CD14-positive monocyte (primary cell): ENCODE measurements at regions not wholly inside any gene's neighbourhood (a gene's known extent, or its start where the extent isn't known, plus 50 kb on each side); places are given as distances from the start of the nearest gene placed in this dataset.

ENCODE experiments used
- DNase-seq, 3 donors: peaks; one replicate each; pipeline ENCODE4 v3.0.0-alpha.2; 2011 to 2022
- H2AFZ ChIP-seq: 2 replicates; pipeline ENCODE4 v1.6.0; 2012; ENCODE audit warnings: mild to moderate bottlenecking, low read depth, low read length, inconsistent platforms; ENCODE audit not compliant: insufficient read depth, poor library complexity, severe bottlenecking
- H3K27ac ChIP-seq, 2 donors: 1 replicate in 1 of 2; 2 replicates in 1 of 2; pipeline ENCODE4 v1.5.1; 2012 to 2013; ENCODE audit warnings: low read length in 2 of 2, control low read depth in 1 of 2, inconsistent platforms in 1 of 2, low read depth in 1 of 2, mild to moderate bottlenecking in 1 of 2
- H3K27me3 ChIP-seq, 2 donors: one replicate each; pipeline versions ENCODE4 v1.6.0 to v1.6.1; 2011 to 2013; ENCODE audit warnings: low read length in 2 of 2; ENCODE audit not compliant: control insufficient read depth in 2 of 2, insufficient read depth in 2 of 2
- H3K36me3 ChIP-seq, 2 donors: replicated peaks in 1 of 2; 1 replicate in 1 of 2; 2 replicates in 1 of 2; pipeline versions ENCODE4 v1.5.1 to v1.6.1; 2012 to 2013; ENCODE audit warnings: low read length in 2 of 2, control low read depth in 1 of 2, inconsistent platforms in 1 of 2, mild to moderate bottlenecking in 1 of 2; ENCODE audit not compliant: insufficient read depth in 2 of 2, control insufficient read depth in 1 of 2
- H3K4me1 ChIP-seq, 2 donors: 1 replicate in 1 of 2; 2 replicates in 1 of 2; pipeline versions ENCODE4 v1.5.1 to v1.6.1; 2012 to 2013; ENCODE audit warnings: low read length in 2 of 2, control low read depth in 1 of 2, inconsistent platforms in 1 of 2, mild to moderate bottlenecking in 1 of 2, moderate library complexity in 1 of 2; ENCODE audit not compliant: insufficient read depth in 2 of 2, control insufficient read depth in 1 of 2
- H3K4me2 ChIP-seq: replicated peaks from 2 replicates; pipeline ENCODE3; 2012; ENCODE audit warnings: low read length, moderate library complexity, mild to moderate bottlenecking; ENCODE audit not compliant: poor library complexity, severe bottlenecking; ENCODE audit errors: extremely low read depth
- H3K4me3 ChIP-seq, 3 experiments: fragments of 200-600 bp in 1 of 3; sonication (generic) in 1 of 3; replicated peaks in 1 of 3; 1 replicate in 2 of 3; 2 replicates in 1 of 3; pipeline ENCODE4 v1.5.1; 2011 to 2013; ENCODE audit warnings: low read length in 3 of 3, mild to moderate bottlenecking in 3 of 3, control low read depth in 2 of 3, low read depth in 2 of 3, inconsistent platforms in 1 of 3, moderate library complexity in 1 of 3
- H3K79me2 ChIP-seq: 2 replicates; pipeline ENCODE4 v1.6.0; 2012; ENCODE audit warnings: mild to moderate bottlenecking, control low read depth, inconsistent platforms, low read length, moderate library complexity; ENCODE audit not compliant: insufficient read depth
- H3K9ac ChIP-seq: 2 replicates; pipeline ENCODE4 v1.6.0; 2017; ENCODE audit warnings: low read length, mild to moderate bottlenecking; ENCODE audit not compliant: insufficient read depth, poor library complexity, severe bottlenecking
- H3K9me3 ChIP-seq, 2 donors: replicated peaks in 1 of 2; 1 replicate in 1 of 2; 2 replicates in 1 of 2; pipeline versions ENCODE4 v1.5.1 to v1.6.1; 2012 to 2013; ENCODE audit warnings: low read length in 2 of 2, control low read depth in 1 of 2; ENCODE audit not compliant: control insufficient read depth in 1 of 2, insufficient read depth in 1 of 2
- H4K20me1 ChIP-seq: 2 replicates; pipeline ENCODE4 v1.6.0; 2012; ENCODE audit warnings: mild to moderate bottlenecking, low read length, control low read depth, moderate library complexity; ENCODE audit not compliant: insufficient read depth
- H3K27ac Mint-ChIP-seq, 7 donors: one replicate each; pipeline ENCODE4 v1.8.0; 2020; ENCODE audit warnings: mild to moderate bottlenecking in 7 of 7, mixed read lengths in 7 of 7, moderate library complexity in 6 of 7, inconsistent platforms in 2 of 7
- H3K27me3 Mint-ChIP-seq, 3 donors: one replicate each; pipeline ENCODE4 v1.8.0; 2021 to 2022; ENCODE audit warnings: low read depth in 3 of 3, mild to moderate bottlenecking in 3 of 3, mixed read lengths in 3 of 3, moderate library complexity in 3 of 3, inconsistent platforms in 1 of 3
- H3K36me3 Mint-ChIP-seq, 2 donors: one replicate each; pipeline ENCODE4 v1.8.0; 2020; ENCODE audit warnings: mixed read lengths in 2 of 2, inconsistent platforms in 1 of 2, mild to moderate bottlenecking in 1 of 2
- H3K4me1 Mint-ChIP-seq: one replicate; pipeline ENCODE4 v1.8.0; 2020; ENCODE audit warnings: mild to moderate bottlenecking, mixed read lengths
- H3K4me3 Mint-ChIP-seq, 2 donors: one replicate each; pipeline ENCODE4 v1.8.0; 2020; ENCODE audit warnings: mild to moderate bottlenecking in 2 of 2, mixed read lengths in 2 of 2, moderate library complexity in 1 of 2
- H3K9me3 Mint-ChIP-seq, 7 donors: one replicate each; pipeline ENCODE4 v1.8.0; 2020 to 2022; ENCODE audit warnings: mixed read lengths in 7 of 7, mild to moderate bottlenecking in 6 of 7, moderate library complexity in 6 of 7, inconsistent platforms in 2 of 7
- WGBS: methylation state at CpG from one replicate; pipeline ENCODE4 v1.1.5; 2013; ENCODE audit warnings: missing lambda C conversion rate; ENCODE audit not compliant: insufficient coverage; 5-methylcytosine and 5-hydroxymethylcytosine counted together
- intact Hi-C, 2 donors: fragments of 100-400 bp; cut with micrococcal nuclease; formaldehyde crosslinking; loops; one replicate each; pipeline versions ENCODE4 v1.15.0 to v1.15.1; 2023
- TF ChIP-seq, protein P1 (sequence below): fragments of 200-600 bp; IDR thresholded peaks from one replicate; pipeline ENCODE4 v1.8.0; 2022; ENCODE audit warnings: antibody characterized with exemption, mild to moderate bottlenecking

DNA sequence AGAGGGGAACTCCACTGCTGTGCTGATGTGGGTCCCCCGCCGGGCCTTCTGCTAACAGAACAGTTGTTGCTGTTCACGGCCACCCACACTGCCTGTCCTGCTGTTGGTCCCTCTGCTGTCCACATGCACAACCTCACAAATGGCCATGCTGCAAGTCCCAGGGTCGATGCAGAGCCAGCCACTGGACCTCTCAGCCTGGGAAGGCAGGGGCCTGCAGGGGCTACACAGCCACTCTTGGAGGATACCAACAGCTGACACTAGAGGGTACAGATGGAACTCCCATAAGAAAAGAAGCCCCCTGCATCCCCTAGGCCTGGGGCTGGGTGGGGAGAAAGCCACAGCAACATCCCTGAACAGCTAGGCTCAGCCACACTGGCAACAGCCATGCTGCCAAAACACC lies 104.4 kb upstream of the IQSEC1 start:
- Histone ChIP-seq H3K9me3 (peaks cover 20 to 31% of the 10 kb centered on the region in 2 donors), H3K4me2 (no peak overlapping the region)
- H3K27me3 Mint-ChIP-seq: peaks cover 0 to 7% (median 4%) of the 10 kb centered on the region in 3 donors

DNA sequence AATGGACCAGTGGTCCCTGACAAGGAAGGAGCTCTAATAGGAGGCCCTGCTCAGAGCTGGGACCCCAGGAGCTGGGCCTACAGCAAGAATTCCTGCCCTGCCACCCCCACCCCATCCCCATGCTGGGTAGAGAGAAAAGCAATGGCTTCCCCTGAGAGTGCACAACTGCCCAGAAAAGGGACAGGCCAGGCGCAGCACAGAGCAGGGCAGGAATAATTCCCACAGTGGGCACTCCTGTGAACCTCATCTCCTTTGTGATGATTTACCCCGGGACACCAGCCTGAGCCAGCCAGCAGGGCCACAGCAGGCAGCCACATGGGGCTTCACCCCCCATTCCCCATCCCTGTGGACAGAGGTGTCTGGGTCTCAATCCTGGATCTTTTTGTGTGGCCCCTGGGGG lies 104.0 kb upstream of the IQSEC1 start:
- intact Hi-C loops: no loop called here
- Mint-ChIP-seq H3K9me3 (peaks cover 24 to 41% (median 37%) of the 10 kb centered on the region in 7 donors), H3K36me3 (peaks cover 0 to 1% of the 10 kb centered on the region in 2 donors), H3K4me1 (no peaks in the 10 kb centered on the region), H3K4me3 (no peak overlapping the region), H3K27ac (no peak overlapping the region), H3K27me3 (peaks cover 0 to 7% (median 4%) of the 10 kb centered on the region in 3 donors)
- Histone ChIP-seq H3K4me1 (no peaks in the 10 kb centered on the region), H2AFZ (no peak overlapping the region), H3K4me2 (no peak overlapping the region), H3K4me3 (no peak overlapping the region), H4K20me1 (no peaks in the 10 kb centered on the region), H3K27ac (no peak overlapping the region), H3K36me3 (no peaks in the 10 kb centered on the region), H3K9ac (no peak overlapping the region), H3K79me2 (no peaks in the 10 kb centered on the region), H3K27me3 (no peaks in the 10 kb centered on the region), H3K9me3 (peaks cover 20 to 31% of the 10 kb centered on the region in 2 donors)
- DNase-seq: no peak
- WGBS: 83% methylated on average over 1 of the region's 2 CpGs
- TF ChIP-seq, protein P1, sequence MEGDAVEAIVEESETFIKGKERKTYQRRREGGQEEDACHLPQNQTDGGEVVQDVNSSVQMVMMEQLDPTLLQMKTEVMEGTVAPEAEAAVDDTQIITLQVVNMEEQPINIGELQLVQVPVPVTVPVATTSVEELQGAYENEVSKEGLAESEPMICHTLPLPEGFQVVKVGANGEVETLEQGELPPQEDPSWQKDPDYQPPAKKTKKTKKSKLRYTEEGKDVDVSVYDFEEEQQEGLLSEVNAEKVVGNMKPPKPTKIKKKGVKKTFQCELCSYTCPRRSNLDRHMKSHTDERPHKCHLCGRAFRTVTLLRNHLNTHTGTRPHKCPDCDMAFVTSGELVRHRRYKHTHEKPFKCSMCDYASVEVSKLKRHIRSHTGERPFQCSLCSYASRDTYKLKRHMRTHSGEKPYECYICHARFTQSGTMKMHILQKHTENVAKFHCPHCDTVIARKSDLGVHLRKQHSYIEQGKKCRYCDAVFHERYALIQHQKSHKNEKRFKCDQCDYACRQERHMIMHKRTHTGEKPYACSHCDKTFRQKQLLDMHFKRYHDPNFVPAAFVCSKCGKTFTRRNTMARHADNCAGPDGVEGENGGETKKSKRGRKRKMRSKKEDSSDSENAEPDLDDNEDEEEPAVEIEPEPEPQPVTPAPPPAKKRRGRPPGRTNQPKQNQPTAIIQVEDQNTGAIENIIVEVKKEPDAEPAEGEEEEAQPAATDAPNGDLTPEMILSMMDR: no peak

More for the DNA sequence above, 104.4 kb upstream of the IQSEC1 start:
- no peak overlapping the region for H3K4me3 Mint-ChIP-seq
- Histone ChIP-seq H3K27ac (no peak overlapping the region), H3K79me2 (no peaks in the 10 kb centered on the region), H3K9ac (no peak overlapping the region), H3K36me3 (no peaks in the 10 kb centered on the region), H3K4me1 (no peaks in the 10 kb centered on the region), H3K4me3 (no peak overlapping the region), H4K20me1 (no peaks in the 10 kb centered on the region), H3K27me3 (no peaks in the 10 kb centered on the region), H2AFZ (no peak overlapping the region)
- H3K36me3 Mint-ChIP-seq: peaks cover 0 to 1% of the 10 kb centered on the region in 2 donors
- H3K9me3 Mint-ChIP-seq: peaks cover 24 to 41% (median 37%) of the 10 kb centered on the region in 7 donors
- intact Hi-C loops: no loop called here
- DNase-seq: no peak
- 90% methylated on average over 4 of the region's 4 CpGs for WGBS
- H3K27ac Mint-ChIP-seq: no peak overlapping the region
- TF ChIP-seq, protein P1: no peak
- no peaks in the 10 kb centered on the region for H3K4me1 Mint-ChIP-seq
